ENCODE measurements at regions not wholly inside any gene's neighbourhood (a gene's known extent, or its start where the extent isn't known, plus 50 kb on each side); places are given as distances from the start of the nearest gene placed in this dataset.

DNA sequence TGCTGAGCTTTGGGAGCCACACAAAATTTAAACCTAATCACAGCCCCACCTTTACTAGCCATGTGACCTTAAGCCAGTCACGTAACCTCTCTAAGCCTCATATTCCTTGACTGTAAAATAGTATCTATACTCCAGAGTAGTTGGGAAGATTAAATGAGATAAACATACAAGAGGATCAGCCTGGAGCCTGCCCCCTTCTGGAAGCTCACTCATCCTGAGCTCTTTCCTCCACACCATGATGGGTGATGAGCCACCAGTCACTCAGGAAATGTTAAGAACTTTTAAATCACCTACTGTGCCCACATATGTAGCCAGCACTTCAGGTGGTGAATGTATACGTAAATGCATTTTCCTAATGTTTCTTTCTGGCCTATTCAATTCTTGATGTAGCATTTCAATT, 195.9 kb upstream of the DDX18 start:
- TF ChIP-seq JUNB (IDR thresholded peaks at IDR 0.05; ENCODE audit: unreplicated experiment) = no peak
- TF ChIP-seq CTCF (conservative IDR thresholded peaks at IDR 0.05; ENCODE audit: low read depth in 2 of 2) = peak; percentile 54 to 58
- peak; percentile 44 for ATAC-seq
- H3K36me3 Mint-ChIP-seq (ENCODE audit: low read depth) = peaks cover 5% of the 10 kb centered on the region; the same call in 2 of the 3 replicates
- H3K79me2 ChIP-seq (replicated peaks; ENCODE audit: insufficient read depth) = 0 out of 2 replicates have a peak, but pooled peaks cover 5% of the 10 kb centered on the region
- H3K9me2 ChIP-seq (ENCODE audit: insufficient read depth) = 0 out of 2 replicates have a peak, but pooled peaks cover 8% of the 10 kb centered on the region
- H3K27ac Mint-ChIP-seq = no peak overlapping the region
- H3K4me2 ChIP-seq = no peak overlapping the region
- H3K27me3 ChIP-seq (ENCODE audit: insufficient read depth) = no peaks in the 10 kb centered on the region
- no peak overlapping the region for H2AFZ ChIP-seq
- H3K4me3 ChIP-seq = no peak overlapping the region
- no peak overlapping the region for H3K4me3 Mint-ChIP-seq
- no peaks in the 10 kb centered on the region for H3K27me3 Mint-ChIP-seq (ENCODE audit: insufficient read depth, low read depth, poor library complexity)
- no peaks in the 10 kb centered on the region for H3K36me3 ChIP-seq (ENCODE audit: insufficient read depth)
- H3F3A ChIP-seq (replicated peaks; ENCODE audit: low read depth) = no peaks in the 10 kb centered on the region
- peaks cover 5% of the 10 kb centered on the region; the same call in 1 of the 3 replicates for H3K9me3 Mint-ChIP-seq
- DNase-seq (ENCODE audit: low spot score) = peak; percentile 33
- peaks cover 31% of the 10 kb centered on the region for H3K4me1 Mint-ChIP-seq
- H4K20me1 ChIP-seq (replicated peaks; ENCODE audit: insufficient read depth) = no peaks in the 10 kb centered on the region
- H3K4me1 ChIP-seq (ENCODE audit: insufficient read depth) = no peaks in the 10 kb centered on the region
- no peak overlapping the region for H3K27ac ChIP-seq (ENCODE audit: low read depth)

GRCh38 chr2:117621326-117621725, 193.2 kb upstream of the DDX18 start:
- H3K27me3 ChIP-seq (ENCODE audit: insufficient read depth) = no peaks in the 10 kb centered on the region
- no peaks in the 10 kb centered on the region for H3K36me3 ChIP-seq (ENCODE audit: insufficient read depth)
- ATAC-seq (no peak), DNase-seq (ENCODE audit: low spot score) (no peak)
- H3K4me1 ChIP-seq (ENCODE audit: insufficient read depth) = no peaks in the 10 kb centered on the region
- H3K4me2 ChIP-seq = peak overlapping the region; percentile 32; the same call in 1 of the 2 replicates
- H3K79me2 ChIP-seq (replicated peaks; ENCODE audit: insufficient read depth) = 0 out of 2 replicates have a peak, but pooled peaks cover 5% of the 10 kb centered on the region
- Mint-ChIP-seq H3K4me1 (peaks cover 19% of the 10 kb centered on the region; the same call in 2 of the 3 replicates), H3K4me3 (peak overlapping the region; percentile 5; the same call in 1 of the 3 replicates), H3K27ac (no peak overlapping the region), H3K9me3 (peaks cover 13% of the 10 kb centered on the region; the same call in 2 of the 3 replicates), H3K27me3 (ENCODE audit: insufficient read depth, low read depth, poor library complexity) (no peaks in the 10 kb centered on the region), H3K36me3 (ENCODE audit: low read depth) (peaks cover 5% of the 10 kb centered on the region; the same call in 2 of the 3 replicates)
- H3K9me2 ChIP-seq (ENCODE audit: insufficient read depth) = no peaks in the 10 kb centered on the region
- H3F3A ChIP-seq (replicated peaks; ENCODE audit: low read depth) = no peaks in the 10 kb centered on the region
- H3K27ac ChIP-seq (ENCODE audit: low read depth) = no peak overlapping the region
- H2AFZ ChIP-seq = no peak overlapping the region
- peak overlapping the region; percentile 35; the same call in 1 of the 2 replicates for H3K4me3 ChIP-seq
- no peaks in the 10 kb centered on the region for H4K20me1 ChIP-seq (replicated peaks; ENCODE audit: insufficient read depth)
- TF ChIP-seq STAT1 (IDR thresholded peaks at IDR 0.05; ENCODE audit: unreplicated experiment) (no peak), ETS1 (IDR thresholded peaks at IDR 0.05) (no peak), CTCF (conservative IDR thresholded peaks at IDR 0.05; ENCODE audit: low read depth in 2 of 2) (no peak), EZH2 (IDR thresholded peaks at IDR 0.05; ENCODE audit: low read depth, unreplicated experiment) (no peak)
- TF ChIP-seq, protein P1, sequence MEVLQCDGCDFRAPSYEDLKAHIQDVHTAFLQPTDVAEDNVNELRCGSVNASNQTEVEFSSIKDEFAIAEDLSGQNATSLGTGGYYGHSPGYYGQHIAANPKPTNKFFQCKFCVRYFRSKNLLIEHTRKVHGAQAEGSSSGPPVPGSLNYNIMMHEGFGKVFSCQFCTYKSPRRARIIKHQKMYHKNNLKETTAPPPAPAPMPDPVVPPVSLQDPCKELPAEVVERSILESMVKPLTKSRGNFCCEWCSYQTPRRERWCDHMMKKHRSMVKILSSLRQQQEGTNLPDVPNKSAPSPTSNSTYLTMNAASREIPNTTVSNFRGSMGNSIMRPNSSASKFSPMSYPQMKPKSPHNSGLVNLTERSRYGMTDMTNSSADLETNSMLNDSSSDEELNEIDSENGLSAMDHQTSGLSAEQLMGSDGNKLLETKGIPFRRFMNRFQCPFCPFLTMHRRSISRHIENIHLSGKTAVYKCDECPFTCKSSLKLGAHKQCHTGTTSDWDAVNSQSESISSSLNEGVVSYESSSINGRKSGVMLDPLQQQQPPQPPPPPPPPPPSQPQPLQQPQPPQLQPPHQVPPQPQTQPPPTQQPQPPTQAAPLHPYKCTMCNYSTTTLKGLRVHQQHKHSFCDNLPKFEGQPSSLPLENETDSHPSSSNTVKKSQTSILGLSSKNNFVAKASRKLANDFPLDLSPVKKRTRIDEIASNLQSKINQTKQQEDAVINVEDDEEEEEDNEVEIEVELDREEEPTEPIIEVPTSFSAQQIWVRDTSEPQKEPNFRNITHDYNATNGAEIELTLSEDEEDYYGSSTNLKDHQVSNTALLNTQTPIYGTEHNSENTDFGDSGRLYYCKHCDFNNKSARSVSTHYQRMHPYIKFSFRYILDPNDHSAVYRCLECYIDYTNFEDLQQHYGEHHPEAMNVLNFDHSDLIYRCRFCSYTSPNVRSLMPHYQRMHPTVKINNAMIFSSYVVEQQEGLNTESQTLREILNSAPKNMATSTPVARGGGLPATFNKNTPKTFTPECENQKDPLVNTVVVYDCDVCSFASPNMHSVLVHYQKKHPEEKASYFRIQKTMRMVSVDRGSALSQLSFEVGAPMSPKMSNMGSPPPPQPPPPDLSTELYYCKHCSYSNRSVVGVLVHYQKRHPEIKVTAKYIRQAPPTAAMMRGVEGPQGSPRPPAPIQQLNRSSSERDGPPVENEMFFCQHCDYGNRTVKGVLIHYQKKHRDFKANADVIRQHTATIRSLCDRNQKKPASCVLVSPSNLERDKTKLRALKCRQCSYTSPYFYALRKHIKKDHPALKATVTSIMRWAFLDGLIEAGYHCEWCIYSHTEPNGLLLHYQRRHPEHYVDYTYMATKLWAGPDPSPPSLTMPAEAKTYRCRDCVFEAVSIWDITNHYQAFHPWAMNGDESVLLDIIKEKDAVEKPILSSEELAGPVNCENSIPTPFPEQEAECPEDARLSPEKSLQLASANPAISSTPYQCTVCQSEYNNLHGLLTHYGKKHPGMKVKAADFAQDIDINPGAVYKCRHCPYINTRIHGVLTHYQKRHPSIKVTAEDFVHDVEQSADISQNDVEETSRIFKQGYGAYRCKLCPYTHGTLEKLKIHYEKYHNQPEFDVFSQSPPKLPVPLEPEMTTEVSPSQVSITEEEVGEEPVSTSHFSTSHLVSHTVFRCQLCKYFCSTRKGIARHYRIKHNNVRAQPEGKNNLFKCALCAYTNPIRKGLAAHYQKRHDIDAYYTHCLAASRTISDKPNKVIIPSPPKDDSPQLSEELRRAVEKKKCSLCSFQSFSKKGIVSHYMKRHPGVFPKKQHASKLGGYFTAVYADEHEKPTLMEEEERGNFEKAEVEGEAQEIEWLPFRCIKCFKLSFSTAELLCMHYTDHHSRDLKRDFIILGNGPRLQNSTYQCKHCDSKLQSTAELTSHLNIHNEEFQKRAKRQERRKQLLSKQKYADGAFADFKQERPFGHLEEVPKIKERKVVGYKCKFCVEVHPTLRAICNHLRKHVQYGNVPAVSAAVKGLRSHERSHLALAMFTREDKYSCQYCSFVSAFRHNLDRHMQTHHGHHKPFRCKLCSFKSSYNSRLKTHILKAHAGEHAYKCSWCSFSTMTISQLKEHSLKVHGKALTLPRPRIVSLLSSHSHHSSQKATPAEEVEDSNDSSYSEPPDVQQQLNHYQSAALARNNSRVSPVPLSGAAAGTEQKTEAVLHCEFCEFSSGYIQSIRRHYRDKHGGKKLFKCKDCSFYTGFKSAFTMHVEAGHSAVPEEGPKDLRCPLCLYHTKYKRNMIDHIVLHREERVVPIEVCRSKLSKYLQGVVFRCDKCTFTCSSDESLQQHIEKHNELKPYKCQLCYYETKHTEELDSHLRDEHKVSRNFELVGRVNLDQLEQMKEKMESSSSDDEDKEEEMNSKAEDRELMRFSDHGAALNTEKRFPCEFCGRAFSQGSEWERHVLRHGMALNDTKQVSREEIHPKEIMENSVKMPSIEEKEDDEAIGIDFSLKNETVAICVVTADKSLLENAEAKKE (CRISPR knock-in tag; IDR thresholded peaks at IDR 0.05) = no peak
